Testis (tissue), 2 donors: ENCODE measurements at regions not wholly inside any gene's neighbourhood (a gene's known extent, or its start where the extent isn't known, plus 50 kb on each side); places are given as distances from the start of the nearest gene placed in this dataset.

Source experiments
- POLR2A ChIP-seq: fragments of 450-650 bp; IDR thresholded peaks from one replicate; pipeline ENCODE4 v1.6.1; 2017; ENCODE audit warnings: antibody characterized with exemption, mild to moderate bottlenecking, moderate library complexity
- TF ChIP-seq, protein P1 (sequence below), 3 experiments: fragments of 450-650 bp in 2 of 3; fragments of 200-600 bp in 1 of 3; sonication (generic) in 1 of 3; IDR thresholded peaks; one replicate each; pipeline ENCODE4 v1.5.1; 2016 to 2019; ENCODE audit warnings: antibody characterized with exemption in 3 of 3, mild to moderate bottlenecking in 2 of 3, moderate library complexity in 1 of 3

DNA sequence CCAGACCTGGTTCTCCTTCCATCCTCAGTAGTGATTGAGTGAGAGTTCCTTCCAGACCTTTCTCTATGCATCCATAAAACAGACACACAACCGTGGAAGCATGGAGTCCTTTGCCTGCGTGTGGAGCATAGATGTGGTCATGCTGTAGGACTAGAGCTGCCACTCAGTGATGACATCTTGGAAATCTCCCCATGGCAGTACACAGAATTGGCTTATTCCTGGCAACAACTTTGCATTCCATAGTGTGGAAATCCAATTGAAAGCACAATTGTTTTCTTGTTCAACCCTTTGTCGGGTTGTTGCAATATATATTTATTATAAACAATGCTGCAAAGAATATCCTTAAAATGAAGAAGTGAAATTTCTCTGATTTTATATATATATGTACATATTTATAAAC lies 547.8 kb downstream of the CDH26 start:
- TF ChIP-seq, protein P1, sequence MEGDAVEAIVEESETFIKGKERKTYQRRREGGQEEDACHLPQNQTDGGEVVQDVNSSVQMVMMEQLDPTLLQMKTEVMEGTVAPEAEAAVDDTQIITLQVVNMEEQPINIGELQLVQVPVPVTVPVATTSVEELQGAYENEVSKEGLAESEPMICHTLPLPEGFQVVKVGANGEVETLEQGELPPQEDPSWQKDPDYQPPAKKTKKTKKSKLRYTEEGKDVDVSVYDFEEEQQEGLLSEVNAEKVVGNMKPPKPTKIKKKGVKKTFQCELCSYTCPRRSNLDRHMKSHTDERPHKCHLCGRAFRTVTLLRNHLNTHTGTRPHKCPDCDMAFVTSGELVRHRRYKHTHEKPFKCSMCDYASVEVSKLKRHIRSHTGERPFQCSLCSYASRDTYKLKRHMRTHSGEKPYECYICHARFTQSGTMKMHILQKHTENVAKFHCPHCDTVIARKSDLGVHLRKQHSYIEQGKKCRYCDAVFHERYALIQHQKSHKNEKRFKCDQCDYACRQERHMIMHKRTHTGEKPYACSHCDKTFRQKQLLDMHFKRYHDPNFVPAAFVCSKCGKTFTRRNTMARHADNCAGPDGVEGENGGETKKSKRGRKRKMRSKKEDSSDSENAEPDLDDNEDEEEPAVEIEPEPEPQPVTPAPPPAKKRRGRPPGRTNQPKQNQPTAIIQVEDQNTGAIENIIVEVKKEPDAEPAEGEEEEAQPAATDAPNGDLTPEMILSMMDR (IDR thresholded peaks at IDR 0.05): no peak
- TF ChIP-seq POLR2A: no peak
